ENCODE measurements at regions not wholly inside any gene's neighbourhood (a gene's known extent, or its start where the extent isn't known, plus 50 kb on each side); places are given as distances from the start of the nearest gene placed in this dataset.

DNA sequence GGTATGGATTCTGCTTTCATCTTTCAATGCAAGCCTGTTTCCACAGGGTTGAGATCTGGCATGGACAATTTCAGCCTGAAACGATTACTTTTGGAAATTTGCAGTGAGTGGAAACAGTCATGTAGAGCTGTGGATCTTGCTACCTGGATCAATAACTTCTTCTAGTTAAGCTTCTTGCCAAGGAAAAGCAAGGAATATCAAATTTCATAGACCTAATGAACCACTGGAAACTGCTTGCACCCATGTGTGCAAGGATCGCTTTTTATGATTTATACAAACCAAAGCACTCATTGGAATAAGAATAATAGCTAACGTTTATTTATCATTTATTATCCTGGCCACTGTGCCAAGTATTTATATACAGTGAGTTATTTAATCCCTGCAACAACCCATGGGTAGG lies 392.8 kb downstream of the KCNRG start:
- TF ChIP-seq, protein P1, sequence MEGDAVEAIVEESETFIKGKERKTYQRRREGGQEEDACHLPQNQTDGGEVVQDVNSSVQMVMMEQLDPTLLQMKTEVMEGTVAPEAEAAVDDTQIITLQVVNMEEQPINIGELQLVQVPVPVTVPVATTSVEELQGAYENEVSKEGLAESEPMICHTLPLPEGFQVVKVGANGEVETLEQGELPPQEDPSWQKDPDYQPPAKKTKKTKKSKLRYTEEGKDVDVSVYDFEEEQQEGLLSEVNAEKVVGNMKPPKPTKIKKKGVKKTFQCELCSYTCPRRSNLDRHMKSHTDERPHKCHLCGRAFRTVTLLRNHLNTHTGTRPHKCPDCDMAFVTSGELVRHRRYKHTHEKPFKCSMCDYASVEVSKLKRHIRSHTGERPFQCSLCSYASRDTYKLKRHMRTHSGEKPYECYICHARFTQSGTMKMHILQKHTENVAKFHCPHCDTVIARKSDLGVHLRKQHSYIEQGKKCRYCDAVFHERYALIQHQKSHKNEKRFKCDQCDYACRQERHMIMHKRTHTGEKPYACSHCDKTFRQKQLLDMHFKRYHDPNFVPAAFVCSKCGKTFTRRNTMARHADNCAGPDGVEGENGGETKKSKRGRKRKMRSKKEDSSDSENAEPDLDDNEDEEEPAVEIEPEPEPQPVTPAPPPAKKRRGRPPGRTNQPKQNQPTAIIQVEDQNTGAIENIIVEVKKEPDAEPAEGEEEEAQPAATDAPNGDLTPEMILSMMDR (conservative IDR thresholded peaks at IDR 0.05; ENCODE audit: low read depth, low read length): no peak
- DNase-seq (ENCODE audit: low read depth): no peak
- H3K4me3 ChIP-seq (ENCODE audit: low read length): no peak overlapping the region

DNA sequence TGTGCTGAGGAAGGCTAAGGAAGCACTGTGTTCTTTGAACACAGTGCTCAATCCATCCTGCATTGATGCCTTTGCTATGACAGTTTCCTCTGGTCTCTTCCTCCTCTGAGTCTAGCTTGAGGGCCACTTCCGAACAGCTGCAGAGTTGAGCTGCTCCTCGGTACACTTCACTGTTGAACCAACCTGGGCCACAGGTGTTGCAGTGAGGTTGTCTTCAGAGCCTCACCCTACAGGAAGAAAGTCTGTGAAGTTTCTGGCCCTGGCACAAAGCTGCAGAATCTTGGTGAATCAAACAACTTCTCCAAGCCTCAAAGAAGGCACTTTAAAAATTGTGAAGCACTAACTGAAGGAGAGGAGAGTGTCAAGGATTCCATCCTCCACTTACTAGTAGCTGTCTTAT lies 394.0 kb downstream of the KCNRG start:
- TF ChIP-seq, protein P1 (conservative IDR thresholded peaks at IDR 0.05; ENCODE audit: low read depth, low read length): no peak
- no peak overlapping the region for H3K4me3 ChIP-seq (ENCODE audit: low read length)
- no peak for DNase-seq (ENCODE audit: low read depth)

DNA sequence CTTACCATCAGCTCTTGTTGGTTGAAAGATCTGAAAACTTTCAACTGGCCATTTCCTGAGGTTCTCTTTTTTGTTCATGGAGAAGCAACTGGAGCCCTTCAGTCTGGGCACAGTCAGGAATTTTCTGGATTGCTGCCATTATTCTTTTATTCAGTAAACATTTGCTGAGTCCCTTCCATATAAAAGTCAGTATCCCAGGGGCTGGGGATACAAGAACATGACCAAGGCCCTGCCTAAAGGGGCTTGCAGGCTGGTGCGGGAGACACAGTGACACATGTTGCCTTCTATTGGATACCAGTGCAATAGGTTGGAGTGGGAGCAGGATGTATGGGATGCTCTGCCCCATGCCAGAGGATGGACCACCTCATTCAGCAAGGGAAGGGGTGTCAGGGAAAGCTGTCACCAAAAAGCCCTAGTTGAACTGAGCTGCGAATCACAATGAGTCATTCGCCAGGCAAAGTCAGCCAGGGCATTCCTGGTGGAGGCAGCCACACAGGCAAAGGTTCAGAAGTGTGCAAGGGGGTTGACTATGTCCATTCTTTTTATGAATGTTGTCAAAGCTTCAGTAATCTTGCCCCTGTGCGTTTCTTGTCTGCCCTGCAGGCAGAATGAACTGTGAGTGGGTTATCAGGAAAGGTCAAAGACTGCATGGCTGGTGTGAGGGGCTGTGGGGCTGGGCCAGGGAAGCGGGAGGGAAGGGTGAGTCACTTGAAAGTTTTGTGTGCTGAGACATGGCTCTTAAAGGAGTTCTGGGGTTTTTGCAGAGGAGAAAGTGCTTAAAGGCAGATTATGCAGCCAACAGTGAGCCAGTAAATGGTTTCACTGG lies 395.9 kb downstream of the KCNRG start:
- DNase-seq (ENCODE audit: low read depth): peak; percentile 76
- TF ChIP-seq, protein P1 (conservative IDR thresholded peaks at IDR 0.05; ENCODE audit: low read depth, low read length): no peak
- no peak overlapping the region for H3K4me3 ChIP-seq (ENCODE audit: low read length)

DNA sequence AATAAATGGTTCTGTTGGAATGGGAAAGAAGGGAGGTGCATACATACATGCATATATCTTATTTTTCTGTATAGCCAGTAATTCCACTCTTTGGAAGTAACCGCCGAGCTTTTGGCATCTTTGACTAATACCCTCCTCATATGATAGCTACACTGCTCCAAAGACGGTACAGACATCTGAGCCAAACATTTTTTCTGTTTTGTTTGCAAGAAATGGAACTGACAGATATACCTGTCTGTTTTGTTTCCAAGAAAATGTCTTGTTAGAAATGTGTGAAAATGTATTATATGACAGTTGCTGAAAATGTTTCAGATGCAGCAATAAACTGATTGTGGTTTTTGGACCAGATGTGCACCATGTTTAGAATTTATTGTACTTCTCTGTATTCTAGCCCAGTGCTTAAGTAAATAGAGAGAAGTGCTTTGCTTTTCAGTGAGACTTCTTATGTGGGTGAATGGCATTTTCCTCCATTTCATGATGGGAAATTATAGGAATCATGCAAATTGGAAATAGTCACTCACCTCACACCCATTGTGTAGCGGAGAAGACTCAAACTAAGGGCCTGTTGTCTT lies 396.9 kb downstream of the KCNRG start:
- no peak for DNase-seq (ENCODE audit: low read depth)
- TF ChIP-seq, protein P1 (conservative IDR thresholded peaks at IDR 0.05; ENCODE audit: low read depth, low read length): no peak
- H3K4me3 ChIP-seq (ENCODE audit: low read length): no peak overlapping the region

DNA sequence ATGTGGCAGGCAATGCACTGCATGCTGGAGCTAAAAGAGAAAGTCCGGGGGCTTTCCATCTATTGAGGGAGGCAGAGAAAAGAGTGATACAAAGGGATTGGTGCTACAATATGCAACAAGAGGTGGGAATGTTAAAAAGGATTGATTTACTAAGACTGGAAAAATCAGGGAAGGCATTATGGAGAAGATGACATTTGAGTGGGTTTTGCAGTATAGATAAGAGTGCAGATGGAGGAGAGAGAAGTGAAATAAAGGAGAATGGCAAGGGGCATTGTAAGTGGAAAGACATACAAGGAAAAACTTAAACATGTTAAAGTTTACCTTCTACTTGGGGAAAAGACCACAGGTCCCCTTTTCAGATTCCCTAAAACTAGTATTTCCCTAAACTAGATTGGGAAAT lies 399.4 kb downstream of the KCNRG start:
- H3K4me3 ChIP-seq (ENCODE audit: low read length): no peak overlapping the region
- DNase-seq (ENCODE audit: low read depth): no peak
- TF ChIP-seq, protein P1 (conservative IDR thresholded peaks at IDR 0.05; ENCODE audit: low read depth, low read length): no peak

DNA sequence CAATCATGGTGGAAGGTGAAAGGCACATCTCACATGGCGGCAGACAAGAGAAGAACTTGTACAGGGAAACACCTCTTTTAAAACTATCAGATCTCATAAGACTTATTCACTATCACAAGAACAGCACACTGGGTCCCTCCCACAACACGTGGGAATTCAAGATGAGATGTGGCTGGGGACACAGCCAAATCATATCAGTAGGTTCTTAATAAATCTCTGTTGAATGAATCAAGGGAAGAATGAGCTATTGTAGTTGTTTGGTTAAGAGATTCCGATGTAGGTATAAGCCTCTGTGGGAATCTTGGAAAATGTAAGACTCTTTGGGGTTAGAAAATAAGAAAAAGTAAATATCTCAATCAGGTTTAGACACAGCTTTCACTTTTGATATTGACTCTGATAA lies 400.2 kb downstream of the KCNRG start:
- H3K4me3 ChIP-seq (ENCODE audit: low read length): no peak overlapping the region
- TF ChIP-seq, protein P1 (conservative IDR thresholded peaks at IDR 0.05; ENCODE audit: low read depth, low read length): no peak
- DNase-seq (ENCODE audit: low read depth): peak; percentile 72

DNA sequence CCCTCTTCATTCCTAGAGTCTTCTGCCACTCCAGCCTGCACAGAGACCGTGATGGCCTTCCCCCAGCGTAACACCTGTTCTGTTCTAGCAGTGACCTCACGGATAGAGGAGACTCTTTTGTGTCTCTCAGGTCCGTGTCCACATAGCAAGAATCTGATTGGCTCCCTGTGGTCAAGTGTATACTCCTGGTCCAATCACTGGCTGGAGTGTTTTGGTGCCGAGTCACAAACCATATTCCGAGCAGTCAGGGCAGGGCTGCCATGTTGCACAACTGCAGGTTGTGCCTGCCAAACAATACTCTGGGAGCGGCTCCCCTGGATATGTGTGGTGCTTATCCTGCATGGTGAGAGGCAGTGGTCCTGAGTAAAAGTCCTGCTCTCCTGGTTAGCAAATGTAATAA lies 402.4 kb downstream of the KCNRG start:
- DNase-seq (ENCODE audit: low read depth): no peak
- H3K4me3 ChIP-seq (ENCODE audit: low read length): no peak overlapping the region
- TF ChIP-seq, protein P1 (conservative IDR thresholded peaks at IDR 0.05; ENCODE audit: low read depth, low read length): no peak
